Endodermal cell (in vitro differentiated cells): ENCODE measurements at regions not wholly inside any gene's neighbourhood (a gene's known extent, or its start where the extent isn't known, plus 50 kb on each side); places are given as distances from the start of the nearest gene placed in this dataset.

ENCODE experiments used
- DNase-seq: peaks from one replicate; pipeline ENCODE4 v3.0.0-alpha.2; 2017
- H3K27ac ChIP-seq: 2 replicates; pipeline ENCODE4 v1.5.1; 2013; ENCODE audit warnings: mild to moderate bottlenecking, low read depth, low read length, moderate library complexity
- H3K27me3 ChIP-seq: 2 replicates; pipeline ENCODE4 v1.6.1; 2013; ENCODE audit warnings: mild to moderate bottlenecking, low read length, moderate library complexity; ENCODE audit not compliant: insufficient read depth, control insufficient read depth, poor library complexity, severe bottlenecking
- H3K36me3 ChIP-seq: 2 replicates; pipeline ENCODE4 v1.7.0; 2013; ENCODE audit warnings: mild to moderate bottlenecking, low read length, moderate library complexity; ENCODE audit not compliant: control insufficient read depth, insufficient read depth
- H3K4me1 ChIP-seq: one replicate; pipeline ENCODE4 v1.7.0; 2013; ENCODE audit warnings: low read length; ENCODE audit not compliant: control insufficient read depth, insufficient read depth
- H3K4me3 ChIP-seq: 2 replicates; pipeline ENCODE4 v1.5.1; 2013; ENCODE audit warnings: mild to moderate bottlenecking, low read length, moderate library complexity
- H3K9ac ChIP-seq: 2 replicates; pipeline ENCODE4 v1.6.1; 2013; ENCODE audit warnings: mild to moderate bottlenecking, low read length, moderate library complexity; ENCODE audit not compliant: poor library complexity, severe bottlenecking; ENCODE audit errors: extremely low read depth
- H3K9me3 ChIP-seq: 2 replicates; pipeline ENCODE4 v1.6.1; 2013; ENCODE audit warnings: mild to moderate bottlenecking, low read length, moderate library complexity; ENCODE audit not compliant: control insufficient read depth
- H3K27ac Mint-ChIP-seq: 2 replicates; pipeline ENCODE4 v1.8.0; 2020; ENCODE audit warnings: mixed read lengths
- H3K27me3 Mint-ChIP-seq: 2 replicates; pipeline ENCODE4 v1.8.0; 2021; ENCODE audit warnings: mild to moderate bottlenecking, mixed read lengths; ENCODE audit not compliant: insufficient read depth
- H3K36me3 Mint-ChIP-seq: 2 replicates; pipeline ENCODE4 v1.8.0; 2020; ENCODE audit warnings: low read depth, mixed read lengths
- H3K4me1 Mint-ChIP-seq: 2 replicates; pipeline ENCODE4 v1.8.0; 2020; ENCODE audit warnings: mixed read lengths
- H3K4me3 Mint-ChIP-seq: 2 replicates; pipeline ENCODE4 v1.8.0; 2020; ENCODE audit warnings: mild to moderate bottlenecking, moderate library complexity, mixed read lengths
- H3K9me3 Mint-ChIP-seq: 2 replicates; pipeline ENCODE4 v1.8.0; 2020; ENCODE audit warnings: mild to moderate bottlenecking, mixed read lengths
- WGBS, 2 experiments: methylation state at CpG; one replicate each; pipeline versions ENCODE4 v1.1.5 to v1.1.7; 2013; ENCODE audit warnings: missing lambda C conversion rate in 2 of 2, mixed read lengths in 1 of 2; ENCODE audit not compliant: insufficient coverage in 1 of 2, insufficient read length in 1 of 2; 5-methylcytosine and 5-hydroxymethylcytosine counted together
- TF ChIP-seq, protein P1 (sequence below): fragments of 200-600 bp; sonication (generic); conservative IDR thresholded peaks from 2 replicates; pipeline ENCODE4 v1.5.0; 2021; ENCODE audit warnings: antibody characterized with exemption, mild to moderate bottlenecking

DNA sequence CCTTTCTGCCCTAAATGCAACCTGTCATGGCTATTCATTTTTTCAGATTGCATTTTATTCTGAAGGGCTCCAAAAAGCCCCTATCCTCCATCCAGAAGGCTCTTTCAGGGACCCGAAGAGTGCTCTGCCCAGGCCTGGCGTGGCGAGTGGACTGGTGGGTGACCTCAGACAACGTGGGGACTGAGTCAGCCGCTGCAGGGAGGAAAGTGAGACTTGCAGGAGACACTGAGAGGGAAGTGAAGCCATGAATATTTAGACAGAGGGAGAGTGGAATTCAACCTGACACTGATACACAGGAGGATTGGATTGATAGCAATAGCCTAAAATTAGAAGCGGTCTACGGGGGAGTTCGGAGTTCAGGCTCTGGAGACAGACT lies 63.6 kb upstream of the SIX2 start:
- Mint-ChIP-seq H3K27me3 (peaks cover 32% of the 10 kb centered on the region), H3K4me1 (peaks cover 29% of the 10 kb centered on the region), H3K4me3 (no peak overlapping the region), H3K27ac (no peak overlapping the region), H3K9me3 (no peaks in the 10 kb centered on the region), H3K36me3 (no peaks in the 10 kb centered on the region)
- WGBS, 2 experiments = 79 to 90% methylated on average over 3 to 8 of the region's 8 CpGs
- DNase-seq = no peak
- no peaks in the 10 kb centered on the region for H3K27me3 ChIP-seq
- no peaks in the 10 kb centered on the region for H3K36me3 ChIP-seq
- no peak overlapping the region for H3K9ac ChIP-seq
- H3K9me3 ChIP-seq = no peaks in the 10 kb centered on the region
- H3K27ac ChIP-seq = no peak overlapping the region
- peaks cover 9% of the 10 kb centered on the region for H3K4me1 ChIP-seq
- H3K4me3 ChIP-seq = no peak overlapping the region
- TF ChIP-seq, protein P1, sequence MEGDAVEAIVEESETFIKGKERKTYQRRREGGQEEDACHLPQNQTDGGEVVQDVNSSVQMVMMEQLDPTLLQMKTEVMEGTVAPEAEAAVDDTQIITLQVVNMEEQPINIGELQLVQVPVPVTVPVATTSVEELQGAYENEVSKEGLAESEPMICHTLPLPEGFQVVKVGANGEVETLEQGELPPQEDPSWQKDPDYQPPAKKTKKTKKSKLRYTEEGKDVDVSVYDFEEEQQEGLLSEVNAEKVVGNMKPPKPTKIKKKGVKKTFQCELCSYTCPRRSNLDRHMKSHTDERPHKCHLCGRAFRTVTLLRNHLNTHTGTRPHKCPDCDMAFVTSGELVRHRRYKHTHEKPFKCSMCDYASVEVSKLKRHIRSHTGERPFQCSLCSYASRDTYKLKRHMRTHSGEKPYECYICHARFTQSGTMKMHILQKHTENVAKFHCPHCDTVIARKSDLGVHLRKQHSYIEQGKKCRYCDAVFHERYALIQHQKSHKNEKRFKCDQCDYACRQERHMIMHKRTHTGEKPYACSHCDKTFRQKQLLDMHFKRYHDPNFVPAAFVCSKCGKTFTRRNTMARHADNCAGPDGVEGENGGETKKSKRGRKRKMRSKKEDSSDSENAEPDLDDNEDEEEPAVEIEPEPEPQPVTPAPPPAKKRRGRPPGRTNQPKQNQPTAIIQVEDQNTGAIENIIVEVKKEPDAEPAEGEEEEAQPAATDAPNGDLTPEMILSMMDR = no peak

DNA sequence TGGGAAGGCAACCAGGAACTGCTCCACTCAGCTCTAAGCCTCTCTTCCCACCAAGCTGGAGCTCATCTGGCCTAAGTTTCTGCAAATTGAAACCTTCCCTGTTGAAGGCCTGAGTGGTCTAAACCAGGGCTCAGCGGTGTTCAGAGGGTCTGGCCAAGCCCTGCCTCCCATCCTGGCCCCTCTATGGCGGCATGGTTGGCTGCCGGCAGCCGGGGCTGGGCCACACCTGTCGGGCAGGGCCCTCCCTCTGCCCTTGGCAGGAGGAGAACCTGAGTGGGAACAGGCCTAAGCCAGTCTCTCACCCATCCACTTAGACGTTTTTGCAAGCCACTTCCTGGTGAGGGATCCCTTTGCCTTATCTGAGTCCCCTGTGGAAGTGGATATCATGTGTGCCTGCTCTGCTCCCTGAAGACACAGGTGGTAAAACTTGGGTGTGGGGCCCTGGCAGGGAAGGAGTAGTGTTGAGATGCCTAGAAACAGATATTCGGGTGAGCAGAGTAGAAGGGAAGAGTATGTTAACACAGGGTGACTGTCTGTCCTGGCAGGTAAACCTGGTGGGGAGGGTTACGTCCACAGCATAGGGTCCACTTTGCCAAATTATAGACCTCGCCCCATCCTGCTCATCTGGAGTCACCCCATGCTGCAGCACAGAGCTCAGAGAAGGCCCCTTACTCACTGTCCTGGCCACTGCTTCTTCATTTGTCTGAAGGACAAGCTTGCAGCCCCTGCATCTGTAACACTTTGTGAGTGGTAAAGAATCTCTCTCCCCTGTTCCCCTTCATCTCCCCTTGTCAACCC lies 63.0 kb upstream of the SIX2 start:
- no peak overlapping the region for H3K27ac Mint-ChIP-seq
- Histone ChIP-seq H3K9me3 (no peaks in the 10 kb centered on the region), H3K36me3 (no peaks in the 10 kb centered on the region), H3K4me3 (no peak overlapping the region), H3K27me3 (no peaks in the 10 kb centered on the region), H3K4me1 (peaks cover 9% of the 10 kb centered on the region), H3K9ac (no peak overlapping the region), H3K27ac (no peak overlapping the region)
- DNase-seq = no peak
- peaks cover 31% of the 10 kb centered on the region for H3K4me1 Mint-ChIP-seq
- no peaks in the 10 kb centered on the region for H3K9me3 Mint-ChIP-seq
- 92 to 95% methylated on average over 3 to 9 of the region's 9 CpGs for WGBS, 2 experiments
- H3K36me3 Mint-ChIP-seq = no peaks in the 10 kb centered on the region
- no peak overlapping the region for H3K4me3 Mint-ChIP-seq
- TF ChIP-seq, protein P1 = no peak
- H3K27me3 Mint-ChIP-seq = peaks cover 32% of the 10 kb centered on the region

DNA sequence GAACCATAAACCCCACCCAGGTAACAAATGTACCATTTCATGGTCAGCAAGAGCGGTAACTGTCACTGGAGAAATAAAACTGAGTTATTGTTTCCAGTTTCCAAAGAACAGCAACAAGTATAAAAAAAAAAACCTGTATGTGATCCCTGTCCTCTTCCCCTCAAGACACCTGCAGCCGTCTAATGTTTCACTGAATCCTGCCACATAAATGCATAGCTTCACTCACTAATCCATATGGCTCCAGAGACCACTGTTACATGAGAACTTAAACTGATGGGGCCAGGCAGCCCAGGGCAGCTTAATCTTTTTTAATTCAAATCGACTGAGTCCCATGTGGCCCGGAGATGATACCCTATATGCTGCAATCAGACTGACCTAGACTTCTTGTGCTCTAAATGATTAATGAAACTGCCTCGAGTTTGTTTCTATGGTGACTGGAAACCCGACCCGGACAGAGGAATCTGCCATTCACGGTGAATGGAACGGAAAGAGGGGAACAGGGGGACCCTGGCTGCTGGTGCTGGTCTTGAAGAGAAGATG lies 60.9 kb upstream of the SIX2 start:
- no peaks in the 10 kb centered on the region for H3K36me3 Mint-ChIP-seq
- H3K27me3 ChIP-seq = no peaks in the 10 kb centered on the region
- no peak overlapping the region for H3K4me3 ChIP-seq
- no peak overlapping the region for H3K9ac ChIP-seq
- no peak for DNase-seq
- TF ChIP-seq, protein P1 = no peak
- H3K4me3 Mint-ChIP-seq = no peak overlapping the region
- WGBS, 2 experiments = 62 to 78% methylated on average over 4 to 9 of the region's 9 CpGs
- peaks cover 33% of the 10 kb centered on the region for H3K4me1 Mint-ChIP-seq
- peaks cover 10% of the 10 kb centered on the region for H3K9me3 ChIP-seq
- peaks cover 9% of the 10 kb centered on the region for H3K4me1 ChIP-seq
- H3K36me3 ChIP-seq = no peaks in the 10 kb centered on the region
- peak overlapping the region; percentile 51 for H3K27ac ChIP-seq
- H3K27ac Mint-ChIP-seq = no peak overlapping the region
- H3K9me3 Mint-ChIP-seq = peaks cover 2% of the 10 kb centered on the region
- peaks cover 35% of the 10 kb centered on the region for H3K27me3 Mint-ChIP-seq
